ENCODE measurements at regions not wholly inside any gene's neighbourhood (a gene's known extent, or its start where the extent isn't known, plus 50 kb on each side); places are given as distances from the start of the nearest gene placed in this dataset.
"Not testable (repeated sequence)": the region's sequence is repeated elsewhere in the genome, so short reads cannot be mapped to it uniquely, and the experiment has no call there.

DNA sequence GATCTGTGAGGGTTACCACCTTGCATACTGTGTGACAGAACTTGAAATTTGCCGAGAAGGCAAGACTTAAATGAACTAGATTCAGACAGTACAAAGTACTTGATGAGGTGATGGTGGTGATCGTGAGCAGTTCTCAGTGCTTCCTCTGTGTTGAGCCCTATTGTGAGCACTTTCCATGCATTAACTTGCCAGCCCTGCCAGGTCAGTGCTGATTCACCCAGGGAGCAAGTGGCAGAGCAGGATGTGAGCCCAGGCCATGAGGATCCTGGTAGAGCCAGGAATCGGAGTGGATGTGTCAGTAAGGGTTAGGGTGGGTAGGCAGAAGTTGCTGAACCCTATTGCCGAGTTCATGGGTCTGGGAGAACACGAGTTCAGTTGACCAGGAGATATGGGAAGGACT is 4545.7 kb upstream of the TPTE start:
- DNase-seq (ENCODE audit: low read depth); H3K4me3 ChIP-seq (ENCODE audit: low read depth, low read length): not testable (repeated sequence)

DNA sequence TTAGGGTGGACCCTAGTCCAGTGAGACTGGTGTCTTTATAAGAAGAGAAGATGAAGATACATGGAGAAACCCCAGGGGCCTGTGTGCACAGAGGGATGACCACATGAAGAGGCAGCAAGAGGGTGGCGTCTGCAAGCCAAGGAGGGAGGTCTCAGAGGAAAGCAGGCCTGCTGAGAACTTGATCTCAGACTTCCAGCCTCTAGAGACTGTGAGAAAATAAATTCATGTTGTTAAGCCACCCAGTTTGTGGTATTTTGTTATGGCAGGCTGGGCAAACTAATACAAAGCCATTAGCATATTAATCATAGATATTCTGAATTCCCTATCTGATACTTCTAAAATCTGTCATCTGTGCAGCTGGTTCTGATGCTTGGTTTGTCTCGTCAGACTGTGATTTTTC is 4523.8 kb upstream of the TPTE start:
- not testable (repeated sequence) for DNase-seq (ENCODE audit: low read depth); H3K4me3 ChIP-seq (ENCODE audit: low read depth, low read length)

DNA sequence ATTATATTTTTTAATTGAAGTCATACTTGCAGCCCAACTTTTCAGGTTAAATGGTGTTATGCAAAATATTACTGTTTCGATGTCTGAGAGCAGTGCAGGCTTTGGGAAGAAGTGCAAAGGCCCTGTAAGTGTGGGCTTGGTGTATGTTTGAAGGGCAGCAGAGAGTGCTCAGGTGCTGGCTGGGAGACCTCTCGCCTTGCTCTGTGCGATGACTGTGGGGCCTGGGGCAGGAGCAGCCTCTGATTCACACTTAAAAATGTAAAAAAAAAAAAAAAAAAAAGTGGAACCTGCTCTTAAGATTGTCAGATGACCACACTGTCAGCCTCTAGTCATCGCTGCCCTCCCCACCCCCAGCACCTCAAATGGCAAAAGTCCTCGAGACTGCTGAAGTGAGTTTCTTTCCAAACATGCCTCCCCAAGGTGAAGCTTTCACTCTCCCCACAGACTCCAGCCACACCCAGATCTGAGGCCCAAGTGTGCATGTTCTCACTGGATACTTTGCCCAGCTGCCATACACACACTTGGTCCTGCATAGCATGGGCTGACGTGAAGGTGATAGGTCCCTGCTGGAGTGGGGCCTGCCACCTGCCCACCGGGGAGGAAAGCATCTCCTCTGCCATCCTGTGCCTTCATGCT is 4505.8 kb upstream of the TPTE start:
- not testable (repeated sequence) for DNase-seq (ENCODE audit: low read depth); H3K4me3 ChIP-seq (ENCODE audit: low read depth, low read length)

DNA sequence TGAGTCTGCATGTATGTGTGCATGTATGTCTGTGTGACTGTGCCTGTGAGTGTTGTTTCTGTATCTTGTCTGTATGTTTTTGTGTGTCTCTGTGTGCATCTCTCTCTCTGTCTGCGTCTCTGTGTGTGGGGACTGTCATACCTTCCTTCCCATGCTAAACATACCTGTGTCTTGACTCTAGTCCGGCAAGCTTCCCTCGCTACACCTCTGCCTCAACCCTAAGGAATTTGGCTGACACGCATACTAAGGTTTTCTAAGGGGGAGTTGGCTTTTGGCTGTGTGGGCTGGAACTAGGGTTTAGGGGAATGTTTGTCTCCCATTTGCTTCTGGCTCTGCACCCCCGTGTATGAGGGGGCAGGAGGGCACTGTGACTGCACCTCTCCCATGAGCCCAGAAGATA is 4500.9 kb upstream of the TPTE start:
- DNase-seq (ENCODE audit: low read depth); H3K4me3 ChIP-seq (ENCODE audit: low read depth, low read length): not testable (repeated sequence)

DNA sequence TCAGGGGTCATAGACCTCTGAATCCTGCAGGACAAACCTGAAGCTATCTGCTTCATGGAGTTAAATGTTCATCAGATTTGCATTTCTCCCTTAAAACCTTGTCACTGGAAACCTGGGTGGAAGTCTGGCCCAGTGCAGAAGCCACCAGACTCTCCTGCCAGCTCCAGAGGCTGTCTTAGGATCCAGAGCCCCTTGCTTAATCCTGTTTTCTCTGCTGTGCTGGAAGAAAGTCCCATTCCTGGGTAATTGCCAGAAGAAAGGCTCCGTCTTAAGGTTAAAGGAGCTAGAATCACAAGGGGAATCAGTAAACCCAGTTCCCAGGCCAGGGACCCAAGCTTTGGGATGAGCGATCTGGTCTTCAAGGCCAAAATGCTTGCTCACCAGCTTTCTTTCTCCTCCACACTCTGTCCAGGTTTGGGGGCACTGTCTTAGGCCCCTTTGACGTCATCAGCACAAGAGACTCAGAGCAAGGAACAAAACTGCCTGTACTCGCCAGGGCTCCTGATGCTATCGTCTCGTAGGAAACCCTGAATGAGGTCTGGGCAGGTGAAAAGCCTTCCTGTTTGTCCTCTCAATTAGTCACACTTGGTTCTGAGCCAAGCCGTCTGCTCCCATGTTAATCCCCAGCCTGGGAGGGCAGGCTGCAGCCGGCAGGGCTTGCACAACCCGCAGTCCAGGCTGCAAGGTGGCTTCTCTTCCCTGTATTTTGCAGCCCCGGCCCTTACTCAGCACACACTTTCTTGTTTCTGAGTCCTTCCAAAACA is 4500.2 kb upstream of the TPTE start:
- H3K4me3 ChIP-seq (ENCODE audit: low read depth, low read length); DNase-seq (ENCODE audit: low read depth): not testable (repeated sequence)

DNA sequence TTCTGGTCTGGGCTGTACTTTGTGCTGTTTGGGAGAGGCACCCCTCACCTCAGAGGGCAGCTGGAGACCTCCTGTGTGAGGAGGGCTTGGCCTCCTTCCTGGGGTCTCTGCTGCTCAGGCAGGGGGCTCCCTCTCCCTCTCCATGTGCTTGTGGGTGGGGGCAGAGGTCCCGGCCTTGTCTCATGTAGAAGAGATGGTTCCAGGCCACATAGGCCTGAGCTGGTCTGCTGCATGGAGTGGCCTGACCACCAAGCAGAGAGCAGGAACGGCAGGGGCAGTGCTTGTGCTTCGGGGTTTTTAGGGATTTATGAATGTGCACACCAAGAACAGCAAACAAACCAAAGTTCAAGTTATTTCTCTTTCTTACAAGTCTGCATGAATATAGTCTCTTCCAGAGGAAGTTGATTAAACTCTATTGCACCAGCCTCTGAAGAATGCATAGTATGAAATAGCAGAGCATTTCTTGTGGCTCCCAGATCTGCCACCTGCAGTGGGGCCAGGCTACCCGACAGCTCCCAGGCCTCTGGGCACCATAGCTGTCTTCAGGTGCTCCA is 4499.6 kb upstream of the TPTE start:
- not testable (repeated sequence) for H3K4me3 ChIP-seq (ENCODE audit: low read depth, low read length); DNase-seq (ENCODE audit: low read depth)

DNA sequence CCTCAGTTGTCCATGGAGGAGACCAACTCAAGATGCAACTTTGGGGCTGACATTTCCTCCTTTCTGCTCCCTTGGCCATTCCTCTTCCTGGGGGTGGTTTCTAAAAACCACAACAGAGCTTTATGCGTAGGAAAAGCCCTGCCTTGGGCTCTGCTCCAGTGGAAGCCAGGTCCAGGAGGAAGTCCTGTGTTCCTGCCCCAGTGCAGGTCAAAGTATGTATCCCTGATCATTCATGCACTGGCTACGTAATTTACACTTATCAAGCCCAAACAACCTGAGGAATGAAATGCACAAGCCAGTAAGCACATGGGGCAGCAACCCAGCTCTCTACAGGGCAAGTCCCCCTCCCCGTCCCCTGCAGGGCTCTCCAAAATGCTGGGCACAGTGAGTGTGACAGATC is 4498.1 kb upstream of the TPTE start:
- DNase-seq (ENCODE audit: low read depth); H3K4me3 ChIP-seq (ENCODE audit: low read depth, low read length): not testable (repeated sequence)

DNA sequence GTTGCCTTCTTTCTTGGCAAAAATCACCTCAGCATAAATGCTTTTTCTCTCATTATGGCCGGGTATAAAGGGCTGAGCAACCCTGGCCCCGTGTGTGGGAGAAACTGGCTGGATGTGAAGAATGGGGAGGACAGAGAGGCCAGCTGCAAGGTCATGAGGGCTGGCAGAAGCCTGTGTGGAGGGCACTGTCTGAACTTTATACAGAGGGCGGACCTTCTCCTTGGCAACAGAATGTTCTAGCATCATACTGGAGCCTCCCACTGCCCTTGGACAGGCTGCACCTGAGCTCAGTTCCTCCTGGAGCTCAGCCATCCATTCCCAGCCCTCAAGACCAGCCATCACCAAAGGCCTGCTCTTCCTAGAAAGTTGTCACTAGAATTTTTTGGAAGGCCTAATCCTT is 4496.2 kb upstream of the TPTE start:
- not testable (repeated sequence) for H3K4me3 ChIP-seq (ENCODE audit: low read depth, low read length); DNase-seq (ENCODE audit: low read depth)

DNA sequence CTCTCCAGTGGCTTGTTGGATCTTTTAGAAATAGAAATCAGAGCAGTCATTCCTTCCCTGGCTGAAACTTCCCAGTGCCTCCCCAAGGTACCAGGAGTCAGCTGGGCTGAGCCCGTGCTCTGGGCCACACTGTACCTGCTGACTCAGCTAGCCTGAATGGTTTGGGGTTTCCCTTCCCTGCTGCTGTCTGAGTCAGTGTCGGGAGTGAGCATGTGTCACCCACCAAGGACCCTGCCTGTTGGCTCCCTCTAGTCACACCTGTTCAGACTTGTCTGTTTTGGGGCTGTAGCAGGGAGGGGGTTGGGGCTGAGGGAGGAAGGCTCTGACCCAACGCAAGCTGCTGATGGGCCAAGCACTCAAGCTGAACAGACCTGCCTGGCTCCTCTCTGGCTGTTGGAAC is 4493.9 kb upstream of the TPTE start:
- H3K4me3 ChIP-seq (ENCODE audit: low read depth, low read length); DNase-seq (ENCODE audit: low read depth): not testable (repeated sequence)

DNA sequence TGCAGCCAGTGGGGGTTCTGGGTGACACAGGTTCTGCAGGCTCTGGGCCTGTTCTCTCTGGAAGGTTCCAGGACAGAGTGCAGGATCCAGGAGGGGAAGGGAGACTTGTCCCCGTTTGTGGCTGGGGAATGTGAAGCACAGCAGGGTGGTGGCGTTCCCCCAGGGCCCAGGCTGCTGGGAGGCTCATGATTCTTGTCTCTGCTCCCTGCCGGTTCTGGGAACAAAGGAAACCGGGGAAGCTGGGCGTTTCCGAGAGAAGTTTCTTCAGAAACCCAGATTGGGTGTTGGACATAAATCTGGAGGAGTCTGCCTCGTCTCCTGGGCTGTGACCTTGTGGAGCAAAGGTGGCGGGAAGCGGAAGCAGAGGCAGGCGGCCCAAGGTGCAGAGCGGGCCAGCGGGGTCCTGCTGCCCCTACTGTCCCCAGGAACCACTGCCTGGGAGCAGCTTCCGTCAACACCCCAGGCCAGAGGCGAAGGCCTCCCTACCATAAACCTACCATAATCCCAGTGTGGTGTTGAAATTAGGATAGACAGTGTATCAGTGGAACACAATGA is 4487.2 kb upstream of the TPTE start:
- not testable (repeated sequence) for H3K4me3 ChIP-seq (ENCODE audit: low read depth, low read length); DNase-seq (ENCODE audit: low read depth)

DNA sequence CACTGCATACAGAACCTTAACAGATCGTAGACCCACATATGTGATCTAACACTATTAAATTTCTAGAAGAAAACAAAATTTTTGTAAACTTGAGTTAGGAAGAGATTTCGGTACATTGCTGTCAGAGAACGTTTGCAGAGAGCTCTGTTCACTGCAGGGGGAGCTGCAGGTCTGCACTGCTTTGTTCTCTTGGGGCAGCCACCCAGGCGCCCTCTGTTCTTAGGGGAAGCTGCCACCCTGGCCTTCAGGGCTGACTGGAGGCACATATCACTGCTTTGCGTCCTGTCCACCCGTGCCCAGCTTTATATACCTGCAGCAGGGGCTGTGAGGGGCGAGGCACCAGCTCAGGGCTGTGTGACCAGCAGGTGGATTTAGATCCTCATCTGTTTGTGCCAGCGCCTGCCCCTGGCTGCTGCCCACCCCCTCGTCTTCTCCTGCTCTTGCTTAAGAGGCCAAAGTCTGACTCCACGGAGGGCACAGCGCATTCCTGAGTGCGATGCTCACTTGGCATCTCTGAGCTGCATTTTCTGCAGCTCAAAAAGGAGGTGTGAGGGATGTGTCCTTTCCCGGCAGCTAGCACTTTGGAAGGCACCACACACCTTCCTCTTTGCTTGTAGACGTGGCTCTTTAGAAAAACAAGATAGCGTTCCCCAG is 4486.4 kb upstream of the TPTE start:
- H3K4me3 ChIP-seq (ENCODE audit: low read depth, low read length); DNase-seq (ENCODE audit: low read depth): not testable (repeated sequence)

DNA sequence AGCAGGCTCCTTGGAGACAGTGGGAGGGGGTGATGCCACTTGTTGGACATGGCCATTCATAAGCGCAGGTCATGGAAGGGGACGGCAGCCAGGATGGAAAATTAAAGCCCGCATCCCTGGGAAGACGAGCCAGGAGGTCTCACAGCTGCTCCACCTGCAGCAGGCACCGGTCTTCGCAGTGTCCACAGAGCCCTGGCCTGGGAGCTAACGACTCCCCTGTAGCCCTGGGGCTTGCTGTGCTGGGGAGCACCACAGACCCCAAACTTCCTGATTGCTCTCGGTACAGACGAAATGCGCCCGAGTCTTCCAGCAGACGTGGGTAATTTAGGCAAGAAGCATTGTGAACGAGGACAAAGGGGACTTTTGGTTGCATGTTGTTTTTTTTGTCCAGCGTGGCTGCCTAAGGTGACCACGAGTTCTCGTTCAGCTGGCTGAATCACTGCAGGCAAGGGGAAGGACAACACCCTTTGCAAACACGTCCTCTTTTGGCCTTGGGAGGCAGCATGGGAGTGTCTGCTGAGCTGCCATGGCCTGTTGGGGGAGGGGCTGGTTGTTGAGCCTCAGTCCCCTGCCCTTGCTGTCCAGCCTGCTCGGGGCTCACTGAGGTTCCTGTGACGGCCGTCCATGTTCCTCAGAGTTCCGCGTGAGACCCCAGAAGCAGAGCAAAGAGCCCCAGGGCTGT is 4485.8 kb upstream of the TPTE start:
- not testable (repeated sequence) for DNase-seq (ENCODE audit: low read depth)

DNA sequence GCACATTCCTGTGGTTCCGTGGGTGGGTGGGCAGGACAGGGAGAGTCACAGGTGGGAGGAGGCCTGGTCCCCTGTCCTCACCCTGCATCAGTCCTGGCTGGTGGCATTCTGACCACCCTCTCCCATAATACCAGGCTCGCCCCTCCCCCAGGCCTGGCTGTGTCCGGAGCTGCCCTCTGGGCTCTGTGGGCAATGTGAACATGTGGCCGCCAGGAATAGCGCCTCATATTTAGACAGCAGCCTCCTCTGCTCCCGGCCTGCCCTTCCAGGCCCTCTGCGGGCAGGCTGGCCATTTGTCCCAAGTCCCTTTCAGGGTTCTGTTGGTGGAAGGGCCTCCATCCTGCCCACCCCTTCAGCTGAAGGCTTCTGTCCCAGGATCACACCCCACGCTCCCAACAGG is 4482.2 kb upstream of the TPTE start:
- H3K4me3 ChIP-seq (ENCODE audit: low read depth, low read length); DNase-seq (ENCODE audit: low read depth): not testable (repeated sequence)

More for the DNA sequence above, 4485.8 kb upstream of the TPTE start:
- H3K4me3 ChIP-seq (ENCODE audit: low read depth, low read length): not testable (repeated sequence)

DNA sequence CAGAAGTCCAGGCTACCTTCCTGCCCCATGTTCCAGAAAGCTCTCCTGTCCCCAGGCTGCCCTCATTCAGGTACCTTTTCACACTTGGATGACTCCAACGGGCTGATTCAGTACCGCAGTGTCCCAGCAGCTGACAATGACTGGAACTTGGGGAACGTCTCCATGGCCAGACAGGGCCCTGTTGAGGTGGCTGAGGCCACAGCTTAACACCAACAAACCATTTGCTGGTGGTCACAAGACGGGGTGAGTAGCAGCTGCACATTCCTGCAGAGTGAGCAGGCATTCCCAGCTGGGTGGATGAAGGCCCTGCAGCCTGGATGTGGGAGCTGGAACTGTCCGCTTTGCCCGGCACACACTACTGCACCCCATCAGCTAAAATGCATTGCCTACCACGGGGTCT is 4481.3 kb upstream of the TPTE start:
- not testable (repeated sequence) for H3K4me3 ChIP-seq (ENCODE audit: low read depth, low read length); DNase-seq (ENCODE audit: low read depth)

DNA sequence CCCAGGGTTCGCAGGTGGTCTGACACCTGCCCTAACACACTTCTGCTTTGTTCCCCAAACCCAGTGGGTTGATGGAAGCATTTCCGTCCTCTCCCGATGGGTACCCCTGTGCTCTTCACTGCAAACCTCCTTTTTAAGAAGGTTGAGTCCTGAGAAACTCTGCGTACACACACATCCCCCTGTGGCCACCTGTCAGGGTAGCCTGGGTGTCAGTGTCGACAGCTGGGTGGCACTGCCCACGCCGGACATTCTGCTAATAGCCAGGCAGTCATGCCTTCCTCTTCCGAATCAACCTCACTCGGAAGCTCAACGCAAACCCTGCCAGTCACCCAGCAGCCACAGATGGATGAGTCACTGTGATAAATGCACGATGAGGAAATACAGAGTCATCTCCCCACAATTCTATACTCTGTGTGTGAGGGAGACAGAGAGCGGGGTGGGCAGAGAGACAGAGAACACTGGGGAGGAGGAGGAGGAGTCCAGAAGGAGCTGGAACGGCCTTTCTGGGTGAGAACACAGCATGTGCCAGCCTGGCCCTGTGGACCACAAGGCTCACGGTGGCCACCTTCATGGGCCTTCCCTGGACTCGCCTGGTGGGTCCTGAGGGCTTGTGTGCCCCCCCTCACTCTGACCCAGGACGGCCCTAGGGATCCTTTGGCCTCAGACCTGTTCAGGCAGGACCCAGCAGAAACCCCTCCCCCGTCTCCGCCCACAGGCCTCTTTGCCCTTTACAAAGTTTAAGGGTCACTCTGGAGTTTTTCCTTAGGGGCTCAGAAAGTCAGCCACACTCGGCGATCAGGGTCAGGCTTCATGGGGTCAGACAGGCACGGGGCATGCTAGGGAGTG is 4477.7 kb upstream of the TPTE start:
- not testable (repeated sequence) for H3K4me3 ChIP-seq (ENCODE audit: low read depth, low read length); DNase-seq (ENCODE audit: low read depth)

DNA sequence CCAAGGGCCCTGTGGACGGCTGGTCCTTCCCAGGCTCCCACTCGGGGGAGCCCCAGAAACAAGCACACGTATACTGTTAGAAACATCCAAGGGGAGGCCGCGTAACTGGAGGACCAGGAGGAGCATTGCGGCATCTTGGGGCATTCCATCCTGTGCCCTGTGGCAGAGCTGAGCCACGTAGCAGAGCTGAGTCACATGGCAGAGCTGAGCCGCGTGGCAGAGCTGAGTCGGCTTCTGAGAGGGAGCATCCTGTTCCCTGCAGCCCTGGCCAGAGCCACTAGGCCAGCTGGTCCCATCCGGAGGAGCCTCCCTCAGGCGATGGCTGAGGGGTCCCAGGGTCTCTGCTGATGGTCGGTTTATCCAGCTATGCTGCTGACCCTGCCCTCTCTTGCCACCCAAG is 4476.7 kb upstream of the TPTE start:
- DNase-seq (ENCODE audit: low read depth); H3K4me3 ChIP-seq (ENCODE audit: low read depth, low read length): not testable (repeated sequence)

DNA sequence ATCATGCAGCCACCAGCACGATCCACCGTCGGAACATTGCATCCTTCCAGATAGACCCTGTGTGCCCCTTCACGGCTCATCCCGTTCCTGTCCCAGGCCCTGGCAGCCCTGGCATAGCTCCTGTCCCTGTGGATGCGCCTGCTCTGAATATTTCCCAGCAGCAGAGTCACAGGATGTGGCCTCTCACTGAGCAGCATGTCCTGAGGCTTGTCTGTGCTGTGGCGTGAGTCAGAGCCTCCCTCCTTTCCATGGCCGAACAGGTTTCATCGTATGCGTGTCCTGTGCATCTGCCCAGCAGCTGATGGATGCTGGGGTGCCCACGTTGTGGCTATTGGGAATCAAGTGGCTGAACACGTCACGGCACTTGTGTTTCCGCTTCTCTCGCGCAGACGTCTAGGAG is 4471.5 kb upstream of the TPTE start:
- H3K4me3 ChIP-seq (ENCODE audit: low read depth, low read length); DNase-seq (ENCODE audit: low read depth): not testable (repeated sequence)

DNA sequence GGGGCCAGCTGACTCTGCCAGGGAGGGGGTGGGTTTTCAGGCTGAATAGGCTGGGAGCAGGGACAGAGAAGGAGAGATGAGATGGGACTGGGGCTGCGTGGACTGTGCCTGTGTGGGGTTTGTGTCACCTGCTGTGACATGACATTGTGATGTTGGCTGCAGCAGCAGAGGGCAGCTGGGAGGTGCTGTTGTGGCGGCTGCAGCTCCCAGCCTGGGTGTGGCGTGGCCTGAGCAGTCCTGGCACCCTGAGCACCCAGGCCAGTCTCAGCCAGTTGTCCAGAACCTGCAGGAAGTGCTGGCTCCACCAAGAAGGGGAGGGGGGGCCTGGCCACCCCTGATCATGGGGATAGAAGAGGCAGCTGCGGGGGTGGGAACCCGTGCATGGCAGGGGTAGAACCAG is 4469.3 kb upstream of the TPTE start:
- not testable (repeated sequence) for H3K4me3 ChIP-seq (ENCODE audit: low read depth, low read length)

More for the DNA sequence above, 4469.3 kb upstream of the TPTE start:
- DNase-seq (ENCODE audit: low read depth): not testable (repeated sequence)

All from fibroblast of villous mesenchyme (primary cell).